SU-DHL-6 (cell line): ENCODE measurements at regions not wholly inside any gene's neighbourhood (a gene's known extent, or its start where the extent isn't known, plus 50 kb on each side); places are given as distances from the start of the nearest gene placed in this dataset.

Experiments
- EZH2phosphoT487 ChIP-seq: fragments of 200-600 bp; sonication (generic), shearing (Covaris generic); conservative IDR thresholded peaks from 2 replicates; pipeline ENCODE4 v1.6.1; 2018; ENCODE audit warnings: mild to moderate bottlenecking, antibody characterized with exemption, low read length, moderate library complexity, mixed read lengths
- TF ChIP-seq, protein P1 (sequence below): fragments of 200-600 bp; sonication (generic); IDR thresholded peaks from one replicate; pipeline ENCODE4 v1.5.1; 2017; ENCODE audit warnings: antibody characterized with exemption, mild to moderate bottlenecking, low read length, moderate library complexity; ENCODE audit not compliant: insufficient read depth, poor library complexity, severe bottlenecking

DNA sequence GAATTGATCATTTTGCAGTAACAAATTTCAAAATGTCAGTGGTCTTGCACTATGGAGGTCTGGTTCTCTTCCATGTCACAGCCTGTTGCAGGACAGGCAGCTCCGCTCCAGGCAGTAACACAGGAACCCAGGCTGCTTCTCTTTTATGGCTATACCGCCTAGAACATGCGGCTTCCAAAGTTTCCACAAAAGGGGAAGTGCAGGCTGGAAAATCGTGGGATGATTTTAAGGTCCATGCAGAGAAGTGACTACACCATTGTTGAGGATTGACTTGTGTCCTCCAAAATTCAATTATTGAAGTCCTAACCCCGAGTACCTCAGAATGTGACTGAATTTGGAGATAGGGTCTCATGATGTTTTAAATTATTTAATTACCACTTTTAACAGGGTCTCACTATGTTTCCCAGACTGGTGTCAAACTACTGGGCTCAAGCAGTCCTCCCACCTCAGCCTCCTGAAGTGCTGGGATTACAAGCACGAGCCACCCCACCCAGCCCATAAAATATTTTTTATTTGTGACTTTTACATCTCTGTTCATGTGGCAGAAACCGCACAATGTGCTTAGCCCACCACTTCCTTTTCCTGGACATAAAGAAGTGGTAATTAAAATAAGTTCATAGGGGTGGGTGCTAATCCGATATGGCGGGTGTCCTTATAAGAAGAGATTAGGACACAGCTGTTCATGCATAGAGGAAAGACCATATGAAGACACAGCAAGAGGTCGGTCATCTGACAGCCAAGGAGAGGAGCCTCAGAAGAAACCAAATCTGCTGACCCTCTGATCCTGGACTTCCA lies 279.2 kb upstream of the RPL38 start:
- TF ChIP-seq, protein P1, sequence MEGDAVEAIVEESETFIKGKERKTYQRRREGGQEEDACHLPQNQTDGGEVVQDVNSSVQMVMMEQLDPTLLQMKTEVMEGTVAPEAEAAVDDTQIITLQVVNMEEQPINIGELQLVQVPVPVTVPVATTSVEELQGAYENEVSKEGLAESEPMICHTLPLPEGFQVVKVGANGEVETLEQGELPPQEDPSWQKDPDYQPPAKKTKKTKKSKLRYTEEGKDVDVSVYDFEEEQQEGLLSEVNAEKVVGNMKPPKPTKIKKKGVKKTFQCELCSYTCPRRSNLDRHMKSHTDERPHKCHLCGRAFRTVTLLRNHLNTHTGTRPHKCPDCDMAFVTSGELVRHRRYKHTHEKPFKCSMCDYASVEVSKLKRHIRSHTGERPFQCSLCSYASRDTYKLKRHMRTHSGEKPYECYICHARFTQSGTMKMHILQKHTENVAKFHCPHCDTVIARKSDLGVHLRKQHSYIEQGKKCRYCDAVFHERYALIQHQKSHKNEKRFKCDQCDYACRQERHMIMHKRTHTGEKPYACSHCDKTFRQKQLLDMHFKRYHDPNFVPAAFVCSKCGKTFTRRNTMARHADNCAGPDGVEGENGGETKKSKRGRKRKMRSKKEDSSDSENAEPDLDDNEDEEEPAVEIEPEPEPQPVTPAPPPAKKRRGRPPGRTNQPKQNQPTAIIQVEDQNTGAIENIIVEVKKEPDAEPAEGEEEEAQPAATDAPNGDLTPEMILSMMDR, result no peak
- no peak for TF ChIP-seq EZH2phosphoT487
